Epithelial cell of proximal tubule (primary cell): ENCODE measurements at regions not wholly inside any gene's neighbourhood (a gene's known extent, or its start where the extent isn't known, plus 50 kb on each side); places are given as distances from the start of the nearest gene placed in this dataset.

ENCODE experiments used
- DNase-seq: peaks from one replicate; pipeline ENCODE4 v3.0.0-alpha.2; 2011; ENCODE audit warnings: low read depth
- H3K4me3 ChIP-seq: 2 replicates; pipeline ENCODE4 v1.5.1; 2011; ENCODE audit warnings: low read depth, mild to moderate bottlenecking, low read length
- CTCF ChIP-seq: conservative IDR thresholded peaks from 2 replicates; pipeline ENCODE4 v1.5.1; 2012; ENCODE audit warnings: low read depth, mild to moderate bottlenecking, low read length

- no peak for TF ChIP-seq CTCF
- no peak for DNase-seq
- no peak overlapping the region for H3K4me3 ChIP-seq
Measured at GRCh38 chr2:66073172-66073571, 361.8 kb upstream of the MEIS1 start.

- no peak overlapping the region for H3K4me3 ChIP-seq
- TF ChIP-seq CTCF = no peak
- no peak for DNase-seq
Measured at GRCh38 chr2:66070721-66071602, 364.0 kb upstream of the MEIS1 start.

GRCh38 chr2:66069937-66070720 lies 364.8 kb upstream of the MEIS1 start:
- no peak overlapping the region for H3K4me3 ChIP-seq
- no peak for DNase-seq
- TF ChIP-seq CTCF = no peak

DNA sequence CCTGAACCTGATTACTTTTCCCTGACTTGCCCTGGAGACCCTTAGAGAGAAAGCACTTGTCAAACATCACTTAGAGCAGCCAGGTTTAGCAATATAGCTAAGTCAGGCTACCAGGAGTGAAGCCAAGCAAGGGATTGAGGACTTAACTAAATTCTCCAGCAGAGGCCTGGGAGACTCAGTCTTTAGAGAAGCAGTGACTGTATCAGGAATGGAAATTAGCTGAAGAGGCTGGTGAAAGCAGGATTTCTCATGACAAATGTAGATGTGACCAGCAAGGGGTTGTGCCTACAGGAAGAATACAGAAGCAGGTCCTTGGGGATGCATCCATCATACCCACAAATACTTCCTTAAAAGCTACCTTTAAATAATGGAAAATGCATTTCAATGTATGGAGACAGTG lies 368.9 kb upstream of the MEIS1 start:
- no peak overlapping the region for H3K4me3 ChIP-seq
- DNase-seq = no peak
- no peak for TF ChIP-seq CTCF

DNA sequence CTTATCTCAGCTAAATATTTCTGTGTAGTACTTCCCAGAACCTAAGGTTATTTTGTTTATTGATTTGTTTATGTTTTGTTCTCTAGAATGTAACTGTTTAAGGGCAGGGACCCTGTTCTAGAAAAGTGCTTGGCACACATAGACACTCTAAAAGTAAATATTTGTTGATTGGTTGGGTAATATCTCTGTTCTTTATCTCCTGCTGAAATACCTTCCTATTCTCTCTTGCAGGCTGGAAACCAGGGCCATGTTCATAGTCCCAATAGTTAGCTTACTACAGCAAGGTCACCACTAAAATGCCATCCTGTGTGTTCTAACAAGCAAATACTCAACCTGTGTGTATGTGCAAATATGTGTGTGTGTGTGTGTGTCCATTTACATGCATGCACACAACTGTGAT lies 375.6 kb upstream of the MEIS1 start:
- no peak for TF ChIP-seq CTCF
- no peak overlapping the region for H3K4me3 ChIP-seq
- DNase-seq = no peak

DNA sequence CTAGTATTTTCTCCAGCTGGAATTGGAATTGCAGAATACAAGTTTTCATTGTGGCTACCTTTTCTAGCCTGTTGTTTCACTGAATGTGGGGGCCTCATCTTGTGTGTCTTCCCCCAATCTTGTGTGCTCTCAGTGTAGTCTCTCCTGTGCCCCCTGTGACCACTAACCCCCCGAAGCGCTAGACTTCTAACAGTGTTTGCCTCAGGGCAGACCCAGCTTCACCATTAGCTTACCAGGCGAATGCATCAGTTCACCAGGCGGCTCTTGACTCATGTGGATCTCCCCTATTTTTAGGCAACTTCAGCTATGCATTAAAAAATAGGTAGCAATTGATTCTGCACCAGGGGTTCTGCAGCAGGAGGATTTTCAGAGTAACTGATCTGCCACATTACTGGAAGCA lies 376.2 kb upstream of the MEIS1 start:
- no peak for TF ChIP-seq CTCF
- no peak for DNase-seq
- no peak overlapping the region for H3K4me3 ChIP-seq
